ENCODE measurements at regions not wholly inside any gene's neighbourhood (a gene's known extent, or its start where the extent isn't known, plus 50 kb on each side); places are given as distances from the start of the nearest gene placed in this dataset.
"Not testable (repeated sequence)": the region's sequence is repeated elsewhere in the genome, so short reads cannot be mapped to it uniquely, and the experiment has no call there.

GRCh38 chr3:177249203-177249602 lies 51.9 kb upstream of the TBL1XR1 start:
- DNase-seq: no peak

GRCh38 chr3:177250151-177250550 lies 52.9 kb upstream of the TBL1XR1 start:
- DNase-seq: no peak

- DNase-seq: no peak
Observed at GRCh38 chr3:177251755-177252154, 54.5 kb upstream of the TBL1XR1 start.

GRCh38 chr3:177257006-177257405 lies 59.7 kb upstream of the TBL1XR1 start:
- no peak for DNase-seq

GRCh38 chr3:177257625-177258024 lies 60.3 kb upstream of the TBL1XR1 start:
- DNase-seq: no peak

- DNase-seq: no peak
Observed at GRCh38 chr3:177262396-177262795, 65.1 kb upstream of the TBL1XR1 start.

GRCh38 chr3:177263615-177264368 lies 66.5 kb upstream of the TBL1XR1 start:
- no peak for DNase-seq

GRCh38 chr3:177271811-177272501 lies 74.7 kb upstream of the TBL1XR1 start:
- not testable (repeated sequence) for DNase-seq

- no peak for DNase-seq
Observed at GRCh38 chr3:177278016-177278415, 80.7 kb upstream of the TBL1XR1 start.

- no peak for DNase-seq
Observed at GRCh38 chr3:177279118-177279815, 82.0 kb upstream of the TBL1XR1 start.

- DNase-seq: no peak
Observed at GRCh38 chr3:177281292-177282118, 84.2 kb upstream of the TBL1XR1 start.

- no peak for DNase-seq
Observed at GRCh38 chr3:177282119-177282655, 84.9 kb upstream of the TBL1XR1 start.

- no peak for DNase-seq
Observed at GRCh38 chr3:177283983-177284382, 86.7 kb upstream of the TBL1XR1 start.

GRCh38 chr3:177284383-177284881 lies 87.2 kb upstream of the TBL1XR1 start:
- DNase-seq: no peak

GRCh38 chr3:177286034-177286433 lies 88.8 kb upstream of the TBL1XR1 start:
- no peak for DNase-seq

GRCh38 chr3:177287231-177287630 lies 89.9 kb upstream of the TBL1XR1 start:
- no peak for DNase-seq

GRCh38 chr3:177290633-177291032 lies 93.4 kb upstream of the TBL1XR1 start:
- DNase-seq: no peak

GRCh38 chr3:177294221-177294620 lies 96.9 kb upstream of the TBL1XR1 start:
- DNase-seq: no peak

- no peak for DNase-seq
Observed at GRCh38 chr3:177295116-177295515, 97.8 kb upstream of the TBL1XR1 start.

- no peak for DNase-seq
Observed at GRCh38 chr3:177299250-177299649, 102.0 kb upstream of the TBL1XR1 start.

- DNase-seq: no peak
Observed at GRCh38 chr3:177300039-177300833, 103.0 kb upstream of the TBL1XR1 start.

- DNase-seq: no peak
Observed at GRCh38 chr3:177300842-177301241, 103.6 kb upstream of the TBL1XR1 start.

All from NCI-H1048 (cell line).